SK-N-SH treated with all-trans-retinoic acid at 6 μM for 48 hours (cell line): ENCODE measurements at regions not wholly inside any gene's neighbourhood (a gene's known extent, or its start where the extent isn't known, plus 50 kb on each side); places are given as distances from the start of the nearest gene placed in this dataset.

Source experiments
- ARNTL ChIP-seq: fragments of 450-650 bp; formaldehyde crosslinking; IDR thresholded peaks from 2 replicates; pipeline ENCODE4 v1.5.0; 2020; ENCODE audit warnings: low read depth, mild to moderate bottlenecking, moderate library complexity, borderline replicate concordance
- ESRRG ChIP-seq: fragments of 250-450 bp; sonication (Bioruptor Pico); IDR thresholded peaks from 2 replicates; pipeline ENCODE4 v1.6.1; 2021; ENCODE audit warnings: mild to moderate bottlenecking
- GLIS3 ChIP-seq: fragments of 250-450 bp; sonication (Bioruptor Pico); IDR thresholded peaks from 2 replicates; pipeline ENCODE4 v1.5.0; 2020; ENCODE audit warnings: mild to moderate bottlenecking, moderate library complexity

GRCh38 chr5:143554187-143554717 lies 150.8 kb upstream of the NR3C1 start:
- TF ChIP-seq ARNTL (CRISPR knock-in tag), result no peak
- TF ChIP-seq ESRRG, result no peak
- TF ChIP-seq GLIS3, result no peak
